Subcutaneous abdominal adipose tissue (tissue), 5 donors: ENCODE measurements at regions not wholly inside any gene's neighbourhood (a gene's known extent, or its start where the extent isn't known, plus 50 kb on each side); places are given as distances from the start of the nearest gene placed in this dataset.

ENCODE experiments used
- H3K27ac ChIP-seq: one replicate; pipeline ENCODE4 v1.7.0; 2013; ENCODE audit warnings: low read depth, mild to moderate bottlenecking, inconsistent platforms, low read length, moderate library complexity
- H3K27me3 ChIP-seq, 5 donors: one replicate each; pipeline ENCODE4 v1.7.0; 2013; ENCODE audit warnings: low read length in 5 of 5, inconsistent platforms in 1 of 5; ENCODE audit not compliant: control insufficient read depth in 5 of 5, insufficient read depth in 4 of 5
- H3K36me3 ChIP-seq, 5 donors: one replicate each; pipeline ENCODE4 v1.7.0; 2013; ENCODE audit warnings: low read length in 5 of 5; ENCODE audit not compliant: control insufficient read depth in 5 of 5, insufficient read depth in 5 of 5
- H3K4me1 ChIP-seq, 5 donors: one replicate each; pipeline ENCODE4 v1.7.0; 2013; ENCODE audit warnings: low read length in 5 of 5, mild to moderate bottlenecking in 3 of 5, moderate library complexity in 1 of 5; ENCODE audit not compliant: control insufficient read depth in 5 of 5, insufficient read depth in 5 of 5
- H3K4me3 ChIP-seq, 5 donors: one replicate each; pipeline ENCODE4 v1.7.0; 2013; ENCODE audit warnings: low read length in 5 of 5, low read depth in 1 of 5
- H3K9ac ChIP-seq, 5 donors: one replicate each; pipeline ENCODE4 v1.7.0; 2013; ENCODE audit warnings: low read length in 5 of 5, mild to moderate bottlenecking in 4 of 5, moderate library complexity in 3 of 5
- H3K9me3 ChIP-seq, 5 donors: one replicate each; pipeline ENCODE4 v1.7.0; 2013; ENCODE audit warnings: low read length in 5 of 5; ENCODE audit not compliant: control insufficient read depth in 5 of 5
- donor health status: healthy.
- donor health status: healthy.
- donor health status: healthy.
- donor health status: healthy.
- donor health status: healthy.

GRCh38 chr3:68009900-68010299 is 355.5 kb upstream of the SUCLG2 start:
- no peak overlapping the region for H3K4me3 ChIP-seq
- H3K36me3 ChIP-seq, result no peaks in the 10 kb centered on the region

GRCh38 chr3:68007621-68008226 is 353.3 kb upstream of the SUCLG2 start:
- no peak overlapping the region for H3K9ac ChIP-seq

More at GRCh38 chr3:68009900-68010299, 355.5 kb upstream of the SUCLG2 start:
- Histone ChIP-seq H3K9me3 (no peaks in the 10 kb centered on the region), H3K9ac (no peak overlapping the region), H3K27ac (no peak overlapping the region), H3K27me3 (peaks cover 7 to 16% (median 11%) of the 10 kb centered on the region in 5 donors), H3K4me1 (peaks cover 0 to 8% (median 6%) of the 10 kb centered on the region in 5 donors)

GRCh38 chr3:68006646-68007045 is 352.2 kb upstream of the SUCLG2 start:
- Histone ChIP-seq H3K9ac (no peak overlapping the region), H3K4me1 (peaks cover 0 to 8% (median 6%) of the 10 kb centered on the region in 5 donors), H3K36me3 (no peaks in the 10 kb centered on the region), H3K27ac (no peak overlapping the region), H3K9me3 (peaks cover 0 to 4% (median 3%) of the 10 kb centered on the region in 5 donors), H3K4me3 (no peak overlapping the region), H3K27me3 (peaks cover 7 to 16% (median 14%) of the 10 kb centered on the region in 5 donors)

More at GRCh38 chr3:68007621-68008226, 353.3 kb upstream of the SUCLG2 start:
- Histone ChIP-seq H3K9me3 (no peaks in the 10 kb centered on the region), H3K27me3 (peaks cover 7 to 16% (median 14%) of the 10 kb centered on the region in 5 donors), H3K4me1 (peaks cover 0 to 8% (median 6%) of the 10 kb centered on the region in 5 donors), H3K27ac (no peak overlapping the region), H3K4me3 (peak overlapping the region in 3 of 5 donors; percentile 30 to 38 (median 33)), H3K36me3 (no peaks in the 10 kb centered on the region)

- Histone ChIP-seq H3K9ac (no peak overlapping the region), H3K27ac (no peak overlapping the region), H3K4me3 (no peak overlapping the region), H3K9me3 (peaks cover 0 to 7% (median 5%) of the 10 kb centered on the region in 5 donors), H3K36me3 (no peaks in the 10 kb centered on the region), H3K27me3 (peaks cover 7 to 16% (median 14%) of the 10 kb centered on the region in 5 donors), H3K4me1 (peaks cover 0 to 8% (median 6%) of the 10 kb centered on the region in 5 donors)
These were observed 349.7 kb upstream of the SUCLG2 start for GRCh38 chr3:68004091-68004490.

GRCh38 chr3:67998281-67998680 is 343.9 kb upstream of the SUCLG2 start:
- H3K4me3 ChIP-seq, result no peak overlapping the region
- H3K27me3 ChIP-seq, result no peaks in the 10 kb centered on the region
- no peaks in the 10 kb centered on the region for H3K4me1 ChIP-seq
- H3K9me3 ChIP-seq, result peaks cover 0 to 7% (median 5%) of the 10 kb centered on the region in 5 donors
- H3K9ac ChIP-seq, result no peak overlapping the region
- H3K36me3 ChIP-seq, result no peaks in the 10 kb centered on the region
- no peak overlapping the region for H3K27ac ChIP-seq

- Histone ChIP-seq H3K27me3 (no peaks in the 10 kb centered on the region), H3K27ac (no peak overlapping the region), H3K4me1 (no peaks in the 10 kb centered on the region), H3K36me3 (no peaks in the 10 kb centered on the region), H3K9me3 (no peaks in the 10 kb centered on the region), H3K9ac (no peak overlapping the region), H3K4me3 (no peak overlapping the region)
These were observed 340.8 kb upstream of the SUCLG2 start for GRCh38 chr3:67995206-67995605.

- Histone ChIP-seq H3K36me3 (no peaks in the 10 kb centered on the region), H3K9ac (no peak overlapping the region), H3K27me3 (no peaks in the 10 kb centered on the region), H3K4me3 (no peak overlapping the region), H3K27ac (no peak overlapping the region), H3K9me3 (no peaks in the 10 kb centered on the region), H3K4me1 (no peaks in the 10 kb centered on the region)
These were observed 332.3 kb upstream of the SUCLG2 start for GRCh38 chr3:67986706-67987105.

- Histone ChIP-seq H3K4me1 (no peaks in the 10 kb centered on the region), H3K27ac (no peak overlapping the region), H3K27me3 (no peaks in the 10 kb centered on the region), H3K9me3 (no peaks in the 10 kb centered on the region), H3K4me3 (no peak overlapping the region), H3K36me3 (no peaks in the 10 kb centered on the region), H3K9ac (no peak overlapping the region)
These were observed 328.8 kb upstream of the SUCLG2 start for GRCh38 chr3:67983166-67983565.

- Histone ChIP-seq H3K27ac (no peak overlapping the region), H3K4me3 (no peak overlapping the region)
These were observed 326.7 kb upstream of the SUCLG2 start for GRCh38 chr3:67981077-67981476.

GRCh38 chr3:67979342-67979741 is 324.9 kb upstream of the SUCLG2 start:
- Histone ChIP-seq H3K27ac (no peak overlapping the region), H3K4me1 (no peaks in the 10 kb centered on the region), H3K27me3 (no peaks in the 10 kb centered on the region), H3K9me3 (no peaks in the 10 kb centered on the region), H3K36me3 (no peaks in the 10 kb centered on the region), H3K9ac (no peak overlapping the region), H3K4me3 (no peak overlapping the region)

More at GRCh38 chr3:67981077-67981476, 326.7 kb upstream of the SUCLG2 start:
- H3K4me1 ChIP-seq, result no peaks in the 10 kb centered on the region
- H3K9ac ChIP-seq, result no peak overlapping the region
- H3K36me3 ChIP-seq, result no peaks in the 10 kb centered on the region
- no peaks in the 10 kb centered on the region for H3K27me3 ChIP-seq
- no peaks in the 10 kb centered on the region for H3K9me3 ChIP-seq
